Activated CD4-positive, CD25-positive, alpha-beta regulatory T cell treated with anti-CD3 and anti-CD28 coated beads, Interleukin-2, amount 50 U/mL, for 24 hours (primary cell): ENCODE measurements at regions not wholly inside any gene's neighbourhood (a gene's known extent, or its start where the extent isn't known, plus 50 kb on each side); places are given as distances from the start of the nearest gene placed in this dataset.

Experiments
- ATAC-seq, 2 donors: fragments of 150-1000 bp; cut with Tn5 transposase; one replicate each; pipeline ENCODE4 v1.10.0; 2021; ENCODE audit warnings: mild to moderate bottlenecking in 1 of 2, moderate library complexity in 1 of 2

GRCh38 chr1:201612645-201613044, 73.7 kb downstream of the NAV1 start:
- no peak for ATAC-seq

DNA sequence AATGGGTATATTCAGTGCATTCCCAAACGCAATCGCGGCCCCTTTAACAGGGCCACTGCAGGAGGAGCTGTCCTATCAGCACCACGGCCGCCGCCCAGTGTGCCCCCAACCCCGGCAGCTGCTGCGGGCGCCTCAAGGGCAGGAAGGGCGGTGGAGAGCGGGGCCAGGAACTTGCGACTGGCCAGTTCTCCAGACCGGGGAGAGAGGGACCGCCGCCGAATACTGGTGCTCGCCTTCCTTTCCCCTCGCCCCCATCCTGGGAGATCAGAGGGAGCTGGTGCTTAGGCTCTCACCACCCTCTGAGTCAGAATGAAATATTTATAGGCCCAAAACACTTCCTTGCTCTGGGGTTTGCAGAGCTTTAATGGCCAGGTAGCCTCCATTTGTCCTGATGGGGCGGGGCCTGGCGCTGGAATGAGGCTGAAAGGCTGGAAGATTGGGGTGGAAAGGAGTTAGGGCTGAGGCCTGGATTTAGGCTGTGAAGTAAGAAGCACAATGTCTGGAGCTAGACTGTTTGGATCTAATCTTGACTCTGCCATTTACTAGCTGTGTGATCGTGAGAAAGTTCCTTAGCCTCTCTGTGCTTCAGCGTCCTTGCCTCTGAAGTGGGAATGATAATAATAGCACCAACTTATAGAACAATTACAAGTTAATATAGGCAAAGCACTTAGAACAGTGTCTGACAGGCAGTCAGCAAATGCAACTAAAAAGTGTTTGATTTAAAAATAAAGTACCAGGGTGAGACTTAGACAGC, 75.5 kb downstream of the NAV1 start:
- ATAC-seq: no peak

- no peak for ATAC-seq
Measured at GRCh38 chr1:201617157-201617556, 78.2 kb downstream of the NAV1 start.

- ATAC-seq: no peak
Measured at GRCh38 chr1:201618389-201618788, 79.5 kb downstream of the NAV1 start.

- no peak for ATAC-seq
Measured at GRCh38 chr1:201618905-201619304, 80.0 kb downstream of the NAV1 start.

- no peak for ATAC-seq
Measured at GRCh38 chr1:201619513-201619912, 80.6 kb downstream of the NAV1 start.

DNA sequence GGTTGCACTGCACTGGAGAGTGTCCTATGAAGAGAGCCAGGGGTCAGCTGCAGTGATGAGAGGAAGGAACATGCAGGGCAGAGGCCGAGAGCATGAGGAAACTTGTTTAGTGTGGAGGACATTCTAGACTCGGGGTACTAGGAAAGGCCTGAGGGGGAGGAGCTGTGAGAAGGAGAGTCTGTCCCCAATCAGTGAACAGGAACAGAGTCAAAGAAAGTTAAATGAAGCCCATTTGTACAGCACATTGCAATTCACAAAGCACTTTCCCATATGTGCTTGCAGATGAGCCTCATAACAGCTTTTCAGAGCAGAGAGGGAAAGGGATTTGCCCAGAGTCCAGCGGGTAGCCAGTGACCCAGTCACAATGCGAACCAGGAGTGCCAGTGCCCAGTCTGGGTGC, 83.4 kb downstream of the NAV1 start:
- no peak for ATAC-seq

DNA sequence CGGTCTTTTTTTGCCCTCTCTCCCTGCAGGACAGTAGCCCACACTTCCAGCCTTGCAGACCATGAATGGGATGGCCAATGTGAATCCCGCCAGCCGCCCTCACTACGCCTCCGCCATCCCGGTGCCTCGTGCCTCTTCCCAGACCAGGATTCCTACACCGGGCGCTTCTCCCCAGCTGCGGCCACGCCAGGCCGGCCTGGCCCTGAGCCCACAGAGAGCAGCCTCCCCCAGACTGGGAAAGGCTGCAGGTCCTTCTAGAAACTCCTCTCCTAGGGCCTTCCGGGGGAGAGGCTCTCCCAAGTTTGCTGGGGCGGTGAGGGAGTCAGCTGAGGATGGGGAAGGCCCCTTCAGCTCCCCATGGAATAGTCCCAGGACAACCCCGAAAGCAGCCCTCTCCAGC, 83.9 kb downstream of the NAV1 start:
- no peak for ATAC-seq

DNA sequence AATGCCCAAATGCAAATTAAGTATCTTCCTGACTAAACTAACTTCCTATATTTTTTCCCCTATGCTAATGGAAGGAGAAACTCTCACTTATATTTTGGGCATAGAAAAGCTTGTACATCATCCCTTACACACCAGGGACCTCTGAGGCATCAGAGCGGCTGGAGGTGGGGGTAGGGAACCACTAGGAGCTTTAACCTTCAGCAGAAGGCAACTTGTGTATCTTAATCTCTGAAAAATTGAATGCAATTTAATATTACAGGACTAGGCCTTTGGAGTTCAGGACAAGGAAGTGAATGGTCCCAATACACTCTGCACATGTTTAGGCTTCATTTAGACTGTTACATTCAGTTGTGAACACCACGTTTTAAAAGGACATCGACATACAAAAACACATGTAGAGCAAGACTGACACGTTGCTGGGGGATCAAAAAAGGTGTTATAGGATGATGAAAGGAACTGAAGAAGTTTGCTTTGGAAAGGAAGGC, 85.9 kb downstream of the NAV1 start:
- ATAC-seq: no peak

GRCh38 chr1:201625226-201625761, 86.4 kb downstream of the NAV1 start:
- ATAC-seq: no peak

DNA sequence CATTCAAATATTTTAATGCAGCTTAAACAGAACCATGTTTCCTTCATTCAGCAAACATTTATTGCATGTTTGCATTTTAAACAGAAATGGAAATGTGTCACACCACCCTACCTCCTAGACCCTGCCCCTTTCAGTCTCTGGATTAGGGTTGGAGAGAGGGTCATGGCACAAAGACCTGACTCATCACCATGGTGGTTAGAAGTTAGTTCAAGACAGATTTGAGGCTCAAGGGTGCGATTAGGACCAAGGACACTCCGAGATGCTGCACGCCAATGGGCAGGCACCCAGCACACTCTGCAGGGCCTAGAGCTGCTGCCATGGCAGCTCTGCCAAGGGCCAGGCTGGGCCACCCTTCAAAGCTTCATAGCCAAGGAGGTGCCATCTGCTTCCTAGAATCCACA, 86.9 kb downstream of the NAV1 start:
- ATAC-seq: no peak

DNA sequence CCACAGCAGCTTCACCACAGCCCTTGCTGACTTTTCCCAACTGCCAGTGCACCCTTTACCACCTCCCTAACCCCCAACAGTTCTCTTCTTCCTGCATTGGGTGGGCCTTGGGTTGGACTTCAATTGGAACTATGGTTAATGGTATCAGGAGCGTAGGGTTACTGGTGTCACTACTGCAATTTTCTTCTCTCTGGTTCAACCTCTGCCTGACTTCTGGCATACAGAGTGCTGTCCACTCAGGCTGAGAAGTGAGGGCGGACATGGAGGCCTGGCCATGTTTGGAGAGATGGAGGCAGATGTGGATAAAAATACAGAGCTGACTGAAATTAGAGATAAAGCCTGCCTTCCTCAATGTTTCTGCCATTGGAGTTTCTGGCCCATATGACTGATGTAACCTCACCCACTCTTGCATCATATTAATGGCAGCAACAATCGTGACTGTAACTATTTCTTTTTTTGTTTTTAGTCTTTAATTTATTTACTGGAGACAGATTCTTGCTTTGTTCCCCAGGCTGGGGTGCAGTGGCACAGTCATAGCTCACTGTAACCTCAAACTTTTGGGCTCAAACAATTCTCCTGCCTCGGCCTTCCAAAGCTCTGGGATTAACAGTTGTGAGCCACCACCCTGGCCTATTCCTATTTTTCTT, 87.8 kb downstream of the NAV1 start:
- no peak for ATAC-seq

- no peak for ATAC-seq
Measured at GRCh38 chr1:201628490-201628889, 89.6 kb downstream of the NAV1 start.

GRCh38 chr1:201630582-201630981, 91.7 kb downstream of the NAV1 start:
- ATAC-seq: no peak

- no peak for ATAC-seq
Measured at GRCh38 chr1:201631037-201631436, 92.1 kb downstream of the NAV1 start.

DNA sequence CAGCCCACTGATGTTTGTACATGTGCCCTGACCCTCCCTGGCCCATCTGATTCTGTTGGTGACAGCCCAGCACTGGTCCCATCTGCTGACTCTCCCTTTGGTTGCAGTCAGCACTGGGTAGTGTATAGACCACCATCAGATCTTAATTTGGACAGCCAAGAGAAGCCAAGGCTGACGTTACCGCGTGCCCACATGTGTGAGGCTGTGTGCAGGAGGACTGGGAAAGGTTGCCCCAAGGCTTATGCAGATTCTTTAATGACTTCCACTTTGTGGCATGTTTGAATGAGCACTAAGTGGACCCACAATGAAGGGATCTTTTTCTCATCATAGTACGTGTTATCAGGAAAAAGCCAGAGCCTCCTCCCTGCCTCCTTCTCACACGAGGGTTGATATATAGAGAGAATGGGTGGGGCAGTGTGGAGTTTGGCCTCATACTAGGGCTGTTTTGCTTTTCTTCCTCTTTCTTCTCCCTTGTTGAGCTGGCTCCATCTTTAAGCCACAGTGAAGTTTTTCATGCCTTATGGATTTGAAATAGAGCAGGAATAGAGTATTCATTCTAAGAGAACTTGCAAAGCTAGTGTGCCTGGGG, 93.5 kb downstream of the NAV1 start:
- no peak for ATAC-seq

DNA sequence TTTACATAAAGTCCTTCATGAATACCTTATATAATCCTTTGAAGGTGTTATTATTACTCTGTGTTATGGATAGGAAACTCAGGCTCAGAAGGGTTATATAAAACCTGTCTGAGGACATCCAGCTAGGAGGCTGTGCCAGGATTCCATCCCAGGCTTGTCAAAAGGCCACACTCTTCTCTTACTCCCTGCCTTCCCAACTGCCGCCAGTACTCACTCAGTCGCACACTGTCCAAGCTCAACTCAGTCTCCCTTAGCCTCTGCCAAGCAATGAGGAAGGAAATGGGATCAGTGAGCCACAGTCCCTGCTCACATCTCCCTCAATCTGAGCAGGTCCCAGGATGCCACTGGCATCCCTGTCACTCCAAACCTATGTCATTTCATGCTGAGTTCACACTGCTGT, 94.4 kb downstream of the NAV1 start:
- ATAC-seq: no peak

DNA sequence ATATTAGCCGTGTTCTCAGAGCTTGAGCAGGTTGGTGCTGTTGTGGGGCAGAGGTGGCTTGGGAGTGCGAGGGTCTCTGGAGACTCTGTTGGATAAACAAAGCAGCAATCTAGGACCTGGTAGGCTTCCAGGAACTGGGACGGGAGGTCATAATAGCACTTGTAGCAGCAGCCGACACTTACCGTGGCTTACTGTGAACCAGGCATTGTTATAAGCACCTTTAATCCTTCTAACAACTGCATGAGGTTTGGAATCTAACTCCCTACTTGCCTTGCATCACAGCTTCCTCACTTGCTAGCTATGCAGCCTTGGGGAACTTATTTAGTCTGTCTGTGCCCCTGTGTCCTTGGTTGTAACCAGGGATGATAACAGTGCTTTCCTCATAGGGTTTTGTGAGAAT, 94.9 kb downstream of the NAV1 start:
- ATAC-seq: no peak

- ATAC-seq: no peak
Measured at GRCh38 chr1:201634261-201634660, 95.3 kb downstream of the NAV1 start.

DNA sequence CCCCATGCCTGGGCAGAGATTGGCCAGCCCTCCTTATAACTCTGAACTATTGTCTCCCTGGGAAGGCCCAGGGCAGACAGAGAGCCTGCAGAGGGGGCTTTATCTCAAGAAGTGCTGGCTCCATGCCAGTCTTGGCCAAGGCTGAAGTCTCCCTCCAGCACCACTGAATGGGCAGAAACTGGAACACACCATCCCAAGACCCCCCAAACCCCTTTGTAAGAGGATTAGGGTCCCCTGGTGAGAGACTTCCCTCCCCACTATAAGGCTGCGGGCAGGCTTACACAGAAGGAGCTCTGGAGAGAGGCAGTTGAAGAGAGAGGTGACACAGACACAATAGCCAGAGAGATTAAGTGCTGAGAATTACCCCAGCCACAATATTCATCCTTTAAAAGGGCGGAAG, 97.2 kb downstream of the NAV1 start:
- ATAC-seq: no peak

DNA sequence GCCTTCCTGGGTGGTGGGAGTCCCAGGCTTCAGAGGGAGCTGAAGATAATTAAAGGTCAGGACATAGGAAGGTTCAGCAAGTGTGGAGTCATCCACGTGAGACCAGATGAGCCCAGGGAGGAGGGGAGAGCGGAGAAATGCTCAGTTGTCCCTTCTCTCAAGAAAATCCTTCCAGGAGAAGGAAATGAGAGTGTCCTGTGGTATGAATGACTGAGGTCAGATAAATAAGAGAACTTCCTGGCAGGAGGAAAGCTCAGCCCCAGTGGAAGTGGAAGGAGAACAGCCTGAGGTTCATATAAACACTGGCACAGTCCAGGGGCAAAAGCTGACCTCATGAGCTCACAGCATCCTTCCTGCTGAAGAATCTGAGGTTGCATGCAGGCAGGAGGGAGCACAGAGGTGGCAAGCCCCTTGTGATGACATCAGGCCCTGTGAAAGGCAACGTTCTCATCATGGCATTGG, 97.6 kb downstream of the NAV1 start:
- ATAC-seq: no peak

- no peak for ATAC-seq
Measured at GRCh38 chr1:201637282-201638079, 98.6 kb downstream of the NAV1 start.

DNA sequence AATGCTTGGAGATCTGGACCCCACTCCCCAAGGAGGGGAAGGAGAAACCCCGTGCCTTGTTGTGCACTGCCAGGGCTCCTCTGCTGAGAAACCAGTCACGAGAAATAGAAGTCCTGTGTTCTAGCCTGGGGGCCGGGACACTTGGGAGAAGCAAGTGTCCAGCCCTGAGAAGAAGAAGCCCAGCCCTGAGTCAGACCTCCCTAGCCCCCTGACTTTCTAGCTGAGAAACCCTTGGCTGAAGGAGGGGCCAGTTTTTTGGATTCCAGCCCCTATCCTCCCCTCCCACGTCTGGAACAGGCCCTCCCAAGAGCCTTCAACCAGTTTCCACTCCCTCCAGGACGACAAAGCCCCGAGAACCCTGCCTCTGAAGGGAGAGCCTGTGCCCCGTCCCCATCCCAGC, 100.5 kb downstream of the NAV1 start:
- ATAC-seq: no peak
